Body of pancreas (tissue), 4 donors: ENCODE measurements at regions not wholly inside any gene's neighbourhood (a gene's known extent, or its start where the extent isn't known, plus 50 kb on each side); places are given as distances from the start of the nearest gene placed in this dataset.

Experiments used
- POLR2A ChIP-seq, 3 donors: fragments of 450-650 bp; IDR thresholded peaks; one replicate each; pipeline ENCODE4 v1.6.1; 2016; ENCODE audit warnings: antibody characterized with exemption in 3 of 3, mild to moderate bottlenecking in 2 of 3
- TF ChIP-seq, protein P1 (sequence below), 7 experiments: fragments of 450-650 bp in 4 of 7; fragments of 200-600 bp in 3 of 7; sonication (generic) in 3 of 7; IDR thresholded peaks; one replicate each; pipeline ENCODE4 v1.5.1; 2016 to 2019; ENCODE audit warnings: antibody characterized with exemption in 7 of 7

DNA sequence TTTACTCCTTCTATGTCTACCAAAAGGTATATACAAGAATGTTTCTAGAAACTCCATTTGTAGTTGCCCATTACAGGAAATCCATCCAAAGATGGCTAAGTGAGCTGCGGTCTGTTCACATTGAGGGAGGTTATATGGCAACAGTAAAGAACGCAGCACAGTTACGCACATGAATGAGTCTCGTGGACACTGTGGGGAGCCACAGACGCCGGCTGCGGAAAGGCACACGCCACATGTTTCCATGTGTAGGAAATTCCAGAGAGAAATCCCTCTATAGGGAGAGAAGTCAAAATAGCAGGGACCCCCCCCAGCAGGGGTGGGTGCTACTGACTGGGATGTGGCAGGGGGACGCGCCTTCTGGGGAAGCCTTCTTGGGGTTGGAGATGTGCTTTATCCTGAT, 139.0 kb upstream of the NCOR2 start:
- TF ChIP-seq, protein P1, sequence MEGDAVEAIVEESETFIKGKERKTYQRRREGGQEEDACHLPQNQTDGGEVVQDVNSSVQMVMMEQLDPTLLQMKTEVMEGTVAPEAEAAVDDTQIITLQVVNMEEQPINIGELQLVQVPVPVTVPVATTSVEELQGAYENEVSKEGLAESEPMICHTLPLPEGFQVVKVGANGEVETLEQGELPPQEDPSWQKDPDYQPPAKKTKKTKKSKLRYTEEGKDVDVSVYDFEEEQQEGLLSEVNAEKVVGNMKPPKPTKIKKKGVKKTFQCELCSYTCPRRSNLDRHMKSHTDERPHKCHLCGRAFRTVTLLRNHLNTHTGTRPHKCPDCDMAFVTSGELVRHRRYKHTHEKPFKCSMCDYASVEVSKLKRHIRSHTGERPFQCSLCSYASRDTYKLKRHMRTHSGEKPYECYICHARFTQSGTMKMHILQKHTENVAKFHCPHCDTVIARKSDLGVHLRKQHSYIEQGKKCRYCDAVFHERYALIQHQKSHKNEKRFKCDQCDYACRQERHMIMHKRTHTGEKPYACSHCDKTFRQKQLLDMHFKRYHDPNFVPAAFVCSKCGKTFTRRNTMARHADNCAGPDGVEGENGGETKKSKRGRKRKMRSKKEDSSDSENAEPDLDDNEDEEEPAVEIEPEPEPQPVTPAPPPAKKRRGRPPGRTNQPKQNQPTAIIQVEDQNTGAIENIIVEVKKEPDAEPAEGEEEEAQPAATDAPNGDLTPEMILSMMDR (IDR thresholded peaks at IDR 0.05): no peak
- TF ChIP-seq POLR2A (IDR thresholded peaks at IDR 0.05): no peak
